NCI-H2171 treated with DMSO at 0.1 percent for 48 hours (cell line): ENCODE measurements at regions not wholly inside any gene's neighbourhood (a gene's known extent, or its start where the extent isn't known, plus 50 kb on each side); places are given as distances from the start of the nearest gene placed in this dataset.
"Not testable (repeated sequence)": the region's sequence is repeated elsewhere in the genome, so short reads cannot be mapped to it uniquely, and the experiment has no call there.

ENCODE experiments used
- DNase-seq: peaks from one replicate; lab custom pipeline; 2025; lab: John Stamatoyannopoulos, UW

DNA sequence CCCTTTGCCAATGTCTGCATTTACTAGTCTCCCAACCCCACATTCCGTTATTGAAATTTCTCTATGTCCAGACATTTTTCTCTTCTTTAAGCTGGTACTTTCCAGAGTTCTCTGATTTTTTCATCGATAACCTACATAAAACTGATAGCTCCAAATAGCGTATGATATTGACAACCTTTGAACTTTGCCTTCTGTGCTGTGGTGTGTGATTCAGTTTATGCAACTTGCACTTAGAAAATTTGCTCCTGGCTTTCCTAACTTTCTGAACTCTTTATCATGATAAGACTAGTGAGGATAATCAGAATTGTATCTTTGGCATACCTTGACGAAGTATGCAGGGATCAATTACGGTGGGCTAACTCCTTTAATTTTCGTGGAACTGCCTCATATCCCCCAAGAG lies 1261.3 kb downstream of the SI start:
- DNase-seq = no peak

GRCh38 chr3:163813935-163814334 lies 1264.4 kb downstream of the SI start:
- DNase-seq = no peak

GRCh38 chr3:163812006-163812405 lies 1266.3 kb downstream of the SI start:
- no peak for DNase-seq

DNA sequence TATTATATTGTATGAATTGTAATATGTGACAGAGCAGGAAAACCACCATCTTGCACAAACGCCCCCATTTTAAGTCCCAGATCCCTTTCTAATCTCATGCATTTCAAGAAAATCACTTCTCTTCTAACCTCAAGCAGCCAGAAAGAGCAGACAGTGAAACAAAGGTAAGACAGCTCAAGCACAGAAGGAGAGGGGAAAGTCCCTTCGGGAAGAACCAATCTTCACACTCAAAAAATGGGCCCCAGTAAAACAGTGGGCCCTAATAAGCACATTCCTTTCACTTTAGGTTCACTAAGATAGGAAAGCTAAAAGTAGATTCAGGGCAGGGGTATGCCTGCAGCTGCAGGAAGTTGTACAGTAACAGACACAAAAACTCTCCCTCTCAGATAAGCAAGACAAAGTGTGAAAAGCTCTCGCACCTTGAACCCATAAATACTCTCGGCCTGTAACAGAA lies 1268.7 kb downstream of the SI start:
- DNase-seq = no peak

- DNase-seq = no peak
Measured at GRCh38 chr3:163786416-163786815, 1291.9 kb downstream of the SI start.

DNA sequence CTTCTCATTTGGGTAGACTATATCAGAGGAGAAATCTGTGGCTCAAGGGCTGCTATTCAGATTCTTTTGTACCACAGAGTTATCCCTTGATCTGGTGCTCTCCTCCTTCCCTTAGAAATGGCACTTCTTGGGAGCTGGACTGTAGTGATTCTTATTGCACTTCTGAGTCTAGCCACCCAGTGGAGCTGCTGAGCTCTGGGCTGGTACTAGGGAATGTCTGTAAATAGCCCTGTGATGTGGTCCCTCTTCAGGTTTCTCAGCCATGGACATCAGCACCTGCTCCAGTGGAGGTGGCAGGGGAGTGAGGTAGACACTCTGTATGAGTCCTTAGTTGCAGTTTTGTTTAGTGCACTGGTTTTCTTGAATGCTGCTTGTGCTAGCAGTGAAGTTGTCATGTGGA lies 1292.6 kb downstream of the SI start:
- DNase-seq = peak; percentile 27

DNA sequence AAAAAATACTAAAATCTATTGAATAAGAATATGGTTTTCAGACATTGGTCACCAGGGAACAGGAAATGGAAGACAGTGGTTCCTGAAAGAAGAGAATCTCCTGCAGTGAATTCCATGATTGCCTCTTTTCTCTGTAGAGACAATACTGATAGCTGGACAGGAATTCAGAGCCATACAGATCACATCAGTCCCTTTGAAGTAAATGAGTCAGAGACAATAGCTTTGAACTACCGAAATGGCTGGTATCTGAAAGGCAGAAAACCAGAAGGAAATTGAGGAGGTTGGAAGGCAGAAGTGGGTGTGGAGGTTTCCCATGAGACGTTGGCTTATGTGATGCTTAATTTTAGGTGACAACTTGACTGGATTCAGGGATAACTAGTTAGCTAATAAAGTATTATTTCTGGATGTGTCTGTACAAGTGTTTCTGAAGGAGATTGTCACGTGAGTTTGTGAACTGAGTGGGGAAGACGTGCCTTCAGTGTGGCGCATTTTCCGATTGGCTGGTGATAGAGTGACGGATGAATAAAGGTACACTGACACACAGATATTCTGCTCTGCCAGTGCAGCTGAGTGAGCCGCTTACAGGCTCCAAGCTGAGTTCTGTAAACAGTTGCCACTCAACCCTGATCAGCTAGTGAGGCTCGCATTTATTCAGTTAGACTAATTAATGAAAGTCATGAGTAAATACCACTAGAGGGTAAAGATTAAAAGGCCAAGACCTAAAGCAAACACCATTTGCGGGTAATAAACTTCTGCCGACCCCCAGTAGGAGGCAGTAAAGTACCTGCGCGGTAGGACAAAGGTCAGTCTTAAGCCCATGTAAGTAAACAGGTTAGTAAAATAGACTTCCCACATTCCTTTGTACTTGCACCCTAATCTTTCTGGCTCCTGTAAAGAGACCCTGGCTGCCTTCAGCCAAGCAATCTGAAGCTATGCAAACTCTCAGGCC lies 1298.6 kb downstream of the SI start:
- no peak for DNase-seq

DNA sequence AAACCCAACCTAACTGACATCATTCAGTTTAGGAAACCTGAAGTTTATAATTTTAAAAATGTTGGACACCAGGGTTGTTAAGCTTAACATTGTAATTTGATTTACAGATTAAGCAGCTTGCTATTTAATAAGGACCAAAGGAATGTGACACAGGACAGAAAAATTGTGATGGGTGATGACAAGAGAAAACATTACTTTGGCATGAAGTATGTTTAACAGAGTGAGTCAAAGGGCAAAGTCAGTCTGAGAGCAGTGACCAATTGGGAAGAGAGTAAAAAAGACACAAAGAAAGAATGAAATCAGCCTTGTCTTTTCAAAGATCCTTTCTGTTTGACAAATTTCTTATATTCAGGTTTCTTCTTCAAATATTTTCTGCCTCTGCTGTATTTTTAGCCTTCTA lies 1301.6 kb downstream of the SI start:
- no peak for DNase-seq

DNA sequence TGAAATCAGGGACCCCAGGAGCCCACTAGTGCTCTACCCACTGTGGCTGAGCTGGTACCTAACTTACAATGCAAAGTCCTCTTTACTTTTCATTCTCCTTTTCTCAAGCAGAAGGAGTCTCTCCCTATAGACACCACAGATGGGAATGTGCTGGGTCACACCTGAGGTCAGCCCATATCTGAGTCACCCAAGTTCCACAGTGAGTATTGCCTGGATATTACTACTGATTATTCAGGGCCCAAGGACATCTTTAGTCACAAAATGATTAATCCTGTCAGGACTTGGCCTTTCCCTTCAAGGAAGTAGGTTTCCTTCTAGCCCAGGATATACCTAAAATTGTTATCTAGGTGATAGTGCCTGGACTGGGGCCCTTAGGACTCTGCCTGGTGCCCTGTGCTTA lies 1305.2 kb downstream of the SI start:
- DNase-seq = no peak

GRCh38 chr3:163768048-163768447 lies 1310.2 kb downstream of the SI start:
- no peak for DNase-seq

DNA sequence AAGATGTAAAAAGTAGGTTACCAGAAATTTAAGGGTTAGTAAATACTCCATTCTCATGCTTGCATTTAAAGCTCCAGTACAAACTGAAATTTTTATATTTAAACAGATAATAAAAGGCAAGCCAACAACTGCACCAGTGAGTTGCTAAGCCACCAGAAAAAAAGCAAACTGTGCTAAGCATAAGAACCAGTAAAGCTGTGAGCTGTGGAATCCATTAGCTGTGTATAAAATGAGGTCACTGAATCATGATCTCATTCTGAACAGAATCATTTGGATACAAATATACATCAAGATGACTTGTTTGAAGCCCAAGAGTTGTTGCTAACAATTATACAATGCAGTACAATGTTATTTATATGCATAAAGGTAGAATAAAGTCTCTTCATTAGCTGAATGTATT lies 1312.2 kb downstream of the SI start:
- DNase-seq = no peak

DNA sequence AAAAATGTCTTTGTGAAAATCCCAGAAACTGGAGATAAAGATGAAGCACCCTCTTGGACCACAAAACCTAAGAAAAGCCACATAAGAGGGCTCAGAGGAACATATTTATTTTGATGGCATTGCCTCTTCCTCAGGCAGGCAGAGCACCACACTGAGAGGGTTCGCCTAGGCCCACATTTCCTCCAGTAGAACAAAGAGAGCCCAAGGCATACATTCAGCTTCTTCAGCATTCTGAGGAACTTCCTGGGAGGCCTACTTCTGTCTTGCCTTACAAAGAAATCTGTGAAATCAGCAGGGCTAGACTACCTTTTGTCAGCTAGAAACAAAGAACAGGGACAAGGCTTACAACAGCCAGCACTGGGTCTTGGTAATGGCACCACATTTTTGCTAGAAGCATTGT lies 1325.3 kb downstream of the SI start:
- no peak for DNase-seq

DNA sequence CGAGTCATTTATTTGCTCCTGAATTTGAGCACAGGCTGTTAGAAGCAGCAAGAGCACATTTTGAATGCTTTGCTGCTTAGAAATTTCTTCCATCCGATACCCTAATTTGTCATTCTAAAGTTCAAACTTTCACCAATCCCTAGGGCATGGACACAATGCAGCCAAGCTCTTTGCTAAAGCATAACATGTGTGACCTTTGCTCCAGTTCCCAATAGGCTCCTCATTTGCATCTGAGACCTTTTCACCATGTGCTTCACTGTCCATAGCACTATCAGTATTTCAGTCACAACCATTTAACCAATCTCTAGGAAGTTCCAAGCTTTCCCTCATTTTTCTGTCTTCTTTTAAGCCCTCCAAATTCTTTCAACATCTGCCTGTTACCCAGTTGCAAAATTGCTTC lies 1333.1 kb downstream of the SI start:
- DNase-seq = no peak

DNA sequence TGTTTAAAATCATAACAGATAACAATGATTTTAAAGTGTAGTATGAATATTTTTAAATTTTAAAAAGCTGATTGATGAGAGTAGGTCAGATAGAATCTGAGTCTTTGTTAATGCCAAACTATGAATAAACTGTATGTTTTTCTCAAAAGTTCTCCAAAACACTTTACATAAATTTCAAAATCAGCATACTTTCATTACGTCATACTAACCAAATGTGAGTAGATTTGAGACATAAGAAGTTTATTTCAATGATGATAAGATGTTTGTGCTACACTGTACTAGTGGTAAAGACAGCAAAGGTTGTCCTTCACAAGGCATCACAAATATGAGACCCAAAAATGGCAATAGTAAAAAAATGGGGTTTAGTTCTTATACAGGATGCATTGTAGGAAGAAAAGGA lies 1342.9 kb downstream of the SI start:
- DNase-seq = no peak

- DNase-seq = no peak
Measured at GRCh38 chr3:163730684-163731083, 1347.6 kb downstream of the SI start.

DNA sequence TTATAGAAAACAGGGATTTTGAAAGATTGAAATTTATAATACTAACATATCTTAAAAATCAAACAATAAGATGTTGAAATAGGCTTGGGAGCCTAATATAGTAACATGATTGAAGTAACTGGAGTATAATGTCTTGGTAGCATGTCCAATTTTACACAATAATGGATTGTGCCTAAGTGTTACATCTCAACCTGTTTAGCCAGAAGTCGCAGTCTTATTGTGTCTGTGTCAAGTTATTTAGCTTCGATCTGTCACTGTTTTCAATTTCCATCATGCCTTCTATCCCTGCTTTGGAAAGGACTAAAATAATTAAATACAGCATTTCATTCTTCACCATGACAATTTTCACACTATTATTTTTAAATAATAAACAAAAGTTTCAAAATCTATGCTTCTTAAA lies 1352.2 kb downstream of the SI start:
- no peak for DNase-seq

GRCh38 chr3:163722405-163722804 lies 1355.9 kb downstream of the SI start:
- no peak for DNase-seq

GRCh38 chr3:163721596-163721995 lies 1356.7 kb downstream of the SI start:
- DNase-seq = no peak

- no peak for DNase-seq
Measured at GRCh38 chr3:163717377-163717776, 1360.9 kb downstream of the SI start.

DNA sequence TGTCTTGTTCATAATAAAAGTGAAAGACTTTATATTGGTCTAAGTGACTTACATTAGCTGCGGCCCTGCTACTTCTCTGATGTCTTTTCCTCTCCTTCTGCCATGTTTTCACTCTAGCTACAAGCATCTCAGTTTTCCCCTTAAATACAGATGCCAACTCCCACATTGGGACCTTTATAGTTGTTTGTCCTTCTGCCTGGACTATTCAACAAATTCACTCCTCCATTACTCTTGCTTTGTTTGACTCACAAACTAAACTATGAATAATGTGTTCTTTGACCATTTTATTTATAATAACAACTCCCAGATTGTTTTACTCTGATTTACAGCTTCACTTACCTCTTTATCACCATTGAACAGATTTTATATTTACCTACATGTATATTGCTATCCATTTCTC lies 1369.9 kb downstream of the SI start:
- no peak for DNase-seq

GRCh38 chr3:163707659-163708058 lies 1370.6 kb downstream of the SI start:
- DNase-seq = no peak

DNA sequence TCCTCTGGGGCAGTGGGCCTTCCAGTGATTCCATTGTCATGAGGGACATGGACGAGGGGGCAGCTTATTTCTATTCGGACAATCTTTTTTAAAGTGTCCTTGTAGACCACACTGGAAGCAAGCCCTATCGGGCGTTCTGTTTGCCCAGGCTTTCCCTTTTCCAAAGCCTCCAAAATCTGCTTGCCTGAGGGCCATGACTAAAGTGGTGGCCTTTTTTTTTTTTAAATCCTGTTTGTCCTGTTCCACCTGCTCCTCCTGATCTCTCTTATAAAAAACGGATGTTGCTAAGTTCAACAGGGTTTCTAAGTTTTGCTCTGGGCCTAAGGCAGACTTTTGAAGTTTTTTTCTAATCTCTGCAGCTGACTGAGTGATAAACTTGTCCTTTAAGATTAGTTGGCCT lies 1380.1 kb downstream of the SI start:
- not testable (repeated sequence) for DNase-seq

DNA sequence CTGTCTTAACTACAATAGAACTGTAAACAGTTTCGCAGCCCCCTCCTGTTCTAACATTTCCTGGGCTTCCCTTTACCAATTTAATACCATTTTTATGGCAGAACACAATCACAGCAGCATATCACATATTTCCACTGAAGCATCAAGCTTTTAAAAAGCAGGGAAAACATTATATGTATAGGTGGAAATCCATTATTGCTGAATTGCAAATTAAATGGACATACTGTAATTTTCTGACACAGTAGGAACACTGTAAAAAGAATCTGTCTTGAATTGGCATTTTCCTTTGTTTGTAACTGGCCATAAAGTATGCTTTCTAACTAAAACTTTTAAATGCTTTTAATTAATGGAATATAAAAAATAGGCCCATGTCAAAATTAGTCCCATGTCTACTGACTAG lies 1385.8 kb downstream of the SI start:
- DNase-seq = no peak

DNA sequence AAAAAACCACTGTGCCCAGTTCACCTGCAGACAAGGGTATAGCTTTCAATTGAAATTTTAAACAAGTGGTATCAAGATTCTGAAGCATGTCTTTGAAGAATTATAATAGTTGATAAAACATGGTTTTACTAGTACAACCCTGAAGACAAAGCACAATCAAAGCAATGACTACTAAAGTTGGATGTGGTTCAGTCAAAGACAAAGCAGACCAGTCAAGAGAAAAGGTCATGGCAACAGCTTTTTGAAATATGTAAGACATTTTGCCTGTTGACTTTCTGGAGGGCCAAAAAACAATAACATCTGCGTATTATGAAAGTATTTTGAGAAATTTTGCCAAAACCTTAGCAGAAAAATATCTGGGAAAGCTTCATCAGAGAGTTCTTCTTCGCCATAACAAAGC lies 1393.6 kb downstream of the SI start:
- no peak for DNase-seq
